ENCODE measurements at regions not wholly inside any gene's neighbourhood (a gene's known extent, or its start where the extent isn't known, plus 50 kb on each side); places are given as distances from the start of the nearest gene placed in this dataset.

GRCh38 chr15:96417760-96418130 lies 87.2 kb downstream of the NR2F2 start:
- TF ChIP-seq FOXP2 (optimal IDR thresholded peaks at IDR 0.05; ENCODE audit: borderline replicate concordance, extremely low read depth, extremely low read length, insufficient read depth) (no peak), SIN3A (IDR thresholded peaks at IDR 0.05; ENCODE audit: borderline replicate concordance, insufficient read depth, low read length) (no peak)
- TF ChIP-seq, protein P1, sequence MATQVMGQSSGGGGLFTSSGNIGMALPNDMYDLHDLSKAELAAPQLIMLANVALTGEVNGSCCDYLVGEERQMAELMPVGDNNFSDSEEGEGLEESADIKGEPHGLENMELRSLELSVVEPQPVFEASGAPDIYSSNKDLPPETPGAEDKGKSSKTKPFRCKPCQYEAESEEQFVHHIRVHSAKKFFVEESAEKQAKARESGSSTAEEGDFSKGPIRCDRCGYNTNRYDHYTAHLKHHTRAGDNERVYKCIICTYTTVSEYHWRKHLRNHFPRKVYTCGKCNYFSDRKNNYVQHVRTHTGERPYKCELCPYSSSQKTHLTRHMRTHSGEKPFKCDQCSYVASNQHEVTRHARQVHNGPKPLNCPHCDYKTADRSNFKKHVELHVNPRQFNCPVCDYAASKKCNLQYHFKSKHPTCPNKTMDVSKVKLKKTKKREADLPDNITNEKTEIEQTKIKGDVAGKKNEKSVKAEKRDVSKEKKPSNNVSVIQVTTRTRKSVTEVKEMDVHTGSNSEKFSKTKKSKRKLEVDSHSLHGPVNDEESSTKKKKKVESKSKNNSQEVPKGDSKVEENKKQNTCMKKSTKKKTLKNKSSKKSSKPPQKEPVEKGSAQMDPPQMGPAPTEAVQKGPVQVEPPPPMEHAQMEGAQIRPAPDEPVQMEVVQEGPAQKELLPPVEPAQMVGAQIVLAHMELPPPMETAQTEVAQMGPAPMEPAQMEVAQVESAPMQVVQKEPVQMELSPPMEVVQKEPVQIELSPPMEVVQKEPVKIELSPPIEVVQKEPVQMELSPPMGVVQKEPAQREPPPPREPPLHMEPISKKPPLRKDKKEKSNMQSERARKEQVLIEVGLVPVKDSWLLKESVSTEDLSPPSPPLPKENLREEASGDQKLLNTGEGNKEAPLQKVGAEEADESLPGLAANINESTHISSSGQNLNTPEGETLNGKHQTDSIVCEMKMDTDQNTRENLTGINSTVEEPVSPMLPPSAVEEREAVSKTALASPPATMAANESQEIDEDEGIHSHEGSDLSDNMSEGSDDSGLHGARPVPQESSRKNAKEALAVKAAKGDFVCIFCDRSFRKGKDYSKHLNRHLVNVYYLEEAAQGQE (IDR thresholded peaks at IDR 0.05; ENCODE audit: insufficient read depth in 1 of 2, low read depth in 2 of 2, low read length in 2 of 2), result no peak

DNA sequence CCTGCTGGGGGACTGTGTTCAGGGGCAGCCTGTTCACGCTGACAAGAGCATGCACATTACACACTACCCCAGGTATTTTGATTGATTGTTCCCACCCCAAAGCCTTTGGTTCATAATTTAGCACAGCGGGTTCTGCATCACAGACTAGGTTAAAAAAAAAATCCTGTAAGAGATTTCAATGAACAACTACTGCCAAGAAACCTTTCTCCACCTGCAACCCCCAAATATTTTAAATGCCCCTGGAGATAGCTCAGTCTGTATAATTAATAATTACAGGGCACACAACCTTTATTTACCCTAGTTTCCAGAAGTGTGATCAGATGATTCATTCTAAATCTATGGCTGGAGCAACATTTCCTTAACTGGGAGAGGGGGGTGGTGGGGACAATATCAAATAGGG lies 87.6 kb downstream of the NR2F2 start:
- no peak for TF ChIP-seq POLR2AphosphoS5 (IDR thresholded peaks at IDR 0.05; ENCODE audit: low read depth, low read length)
- no peak for TF ChIP-seq SIN3A (IDR thresholded peaks at IDR 0.05; ENCODE audit: borderline replicate concordance, insufficient read depth, low read length)
- no peak for TF ChIP-seq TAF1 (IDR thresholded peaks at IDR 0.05; ENCODE audit: borderline replicate concordance, insufficient read depth, low read length)
- TF ChIP-seq, protein P1 (IDR thresholded peaks at IDR 0.05; ENCODE audit: insufficient read depth in 1 of 2, low read depth in 2 of 2, low read length in 2 of 2), result no peak
- TF ChIP-seq FOXP2 (optimal IDR thresholded peaks at IDR 0.05; ENCODE audit: borderline replicate concordance, extremely low read depth, extremely low read length, insufficient read depth), result no peak

GRCh38 chr15:96421178-96421601 lies 90.7 kb downstream of the NR2F2 start:
- TF ChIP-seq TAF1 (IDR thresholded peaks at IDR 0.05; ENCODE audit: borderline replicate concordance, insufficient read depth, low read length) (no peak), POLR2AphosphoS5 (IDR thresholded peaks at IDR 0.05; ENCODE audit: low read depth, low read length) (no peak), FOXP2 (optimal IDR thresholded peaks at IDR 0.05; ENCODE audit: borderline replicate concordance, extremely low read depth, extremely low read length, insufficient read depth) (no peak), SIN3A (IDR thresholded peaks at IDR 0.05; ENCODE audit: borderline replicate concordance, insufficient read depth, low read length) (no peak)
- TF ChIP-seq, protein P1 (IDR thresholded peaks at IDR 0.05; ENCODE audit: insufficient read depth in 1 of 2, low read depth in 2 of 2, low read length in 2 of 2), result no peak

- no peak for TF ChIP-seq POLR2AphosphoS5 (IDR thresholded peaks at IDR 0.05; ENCODE audit: low read depth, low read length)
- no peak for TF ChIP-seq SIN3A (IDR thresholded peaks at IDR 0.05; ENCODE audit: borderline replicate concordance, insufficient read depth, low read length)
- no peak for TF ChIP-seq TAF1 (IDR thresholded peaks at IDR 0.05; ENCODE audit: borderline replicate concordance, insufficient read depth, low read length)
- TF ChIP-seq FOXP2 (optimal IDR thresholded peaks at IDR 0.05; ENCODE audit: borderline replicate concordance, extremely low read depth, extremely low read length, insufficient read depth), result no peak
These were observed 91.6 kb downstream of the NR2F2 start for GRCh38 chr15:96422125-96422524.

DNA sequence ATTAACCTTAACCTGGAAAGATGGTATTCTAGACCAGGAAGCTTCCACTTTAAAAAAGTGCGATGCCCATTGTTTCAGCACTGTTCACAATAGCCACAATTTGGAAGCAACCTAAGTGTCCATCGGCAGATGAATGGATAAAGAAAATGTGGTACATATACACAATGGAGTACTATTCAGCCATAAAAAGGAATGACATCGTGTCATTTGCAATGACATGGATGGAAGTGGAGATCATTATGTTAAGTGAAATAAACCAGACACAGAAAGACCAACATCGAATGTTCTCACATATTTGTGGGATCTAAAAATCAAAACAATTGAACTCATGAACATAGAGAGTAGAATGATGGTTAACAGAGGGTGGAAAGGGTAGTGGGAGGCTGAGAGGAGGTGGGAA lies 94.2 kb downstream of the NR2F2 start:
- TF ChIP-seq, protein P1 (IDR thresholded peaks at IDR 0.05; ENCODE audit: insufficient read depth in 1 of 2, low read depth in 2 of 2, low read length in 2 of 2), result no peak
- no peak for TF ChIP-seq TAF1 (IDR thresholded peaks at IDR 0.05; ENCODE audit: borderline replicate concordance, insufficient read depth, low read length)
- no peak for TF ChIP-seq FOXP2 (optimal IDR thresholded peaks at IDR 0.05; ENCODE audit: borderline replicate concordance, extremely low read depth, extremely low read length, insufficient read depth)
- no peak for TF ChIP-seq SIN3A (IDR thresholded peaks at IDR 0.05; ENCODE audit: borderline replicate concordance, insufficient read depth, low read length)
- no peak for TF ChIP-seq POLR2AphosphoS5 (IDR thresholded peaks at IDR 0.05; ENCODE audit: low read depth, low read length)

Measured in PFSK-1 (cell line).